H1 (cell line): ENCODE measurements at regions not wholly inside any gene's neighbourhood (a gene's known extent, or its start where the extent isn't known, plus 50 kb on each side); places are given as distances from the start of the nearest gene placed in this dataset.

Source experiments
- CBX8 ChIP-seq: fragments of 300-800, 300-1000 bp; sonication (generic); IDR thresholded peaks from 2 replicates; pipeline ENCODE4 v1.7.1; 2016; ENCODE audit warnings: low read depth, low read length, borderline replicate concordance
- EGR1 ChIP-seq: IDR thresholded peaks from 2 replicates; pipeline ENCODE4 v1.6.1; 2011; ENCODE audit warnings: low read depth, low read length, borderline replicate concordance
- EP300 ChIP-seq, 2 experiments: IDR thresholded peaks; 1 replicate in 1 of 2; 2 replicates in 1 of 2; pipeline ENCODE4 v1.6.1; 2011 to 2012; ENCODE audit warnings: low read depth in 2 of 2, low read length in 2 of 2, mild to moderate bottlenecking in 2 of 2, borderline replicate concordance in 1 of 2, inconsistent platforms in 1 of 2, moderate library complexity in 1 of 2
- HDAC6 ChIP-seq: IDR thresholded peaks from one replicate; pipeline ENCODE4 v1.7.1; 2012; ENCODE audit warnings: low read depth, mild to moderate bottlenecking, inconsistent platforms, low read length, moderate library complexity
- JUN ChIP-seq: IDR thresholded peaks from 2 replicates; pipeline ENCODE4 v1.6.1; 2011; ENCODE audit warnings: low read depth, mild to moderate bottlenecking, improper control_type of control experiment, low read length

DNA sequence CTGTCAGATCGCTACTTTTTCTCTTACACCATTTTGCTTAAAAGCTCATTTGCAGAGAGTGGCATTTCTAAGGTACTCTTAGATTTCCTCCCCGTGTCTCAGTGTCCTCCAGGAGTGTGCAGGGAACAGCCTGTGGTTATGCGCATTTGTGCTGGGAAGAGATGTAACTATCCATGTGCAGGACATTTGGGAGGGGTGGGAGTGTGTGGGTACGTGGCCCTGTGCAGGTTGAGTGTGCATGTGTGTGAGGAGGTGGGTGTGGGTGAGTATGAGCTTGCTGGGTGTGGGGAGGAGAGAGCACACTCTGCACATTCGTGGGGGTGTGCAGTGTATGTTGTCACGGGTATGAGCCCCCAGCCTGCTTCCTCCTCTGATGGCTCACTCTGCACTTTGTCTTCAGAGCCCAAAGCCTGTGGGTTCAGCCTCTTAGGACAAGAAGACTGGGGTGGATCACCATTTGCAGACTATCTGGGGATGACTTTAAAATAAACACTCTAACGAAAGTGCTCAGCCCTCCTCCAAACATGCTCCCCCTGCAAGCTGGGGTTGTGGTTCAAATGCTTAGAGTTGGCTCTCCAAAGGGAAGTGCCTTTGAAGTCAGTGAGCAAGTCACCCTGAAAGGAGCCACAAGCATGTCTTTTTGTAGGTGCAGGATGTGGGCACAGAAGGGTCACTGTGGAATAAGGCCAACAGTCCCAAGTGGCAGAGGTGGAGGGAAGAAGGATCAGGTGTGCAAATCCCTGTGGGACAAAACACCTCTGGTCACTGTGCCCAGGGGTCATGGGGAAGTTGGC is 295.4 kb downstream of the RRAGC start (continued):
- no peak for TF ChIP-seq EGR1
- TF ChIP-seq HDAC6, result no peak
- TF ChIP-seq JUN, result no peak
- TF ChIP-seq EP300 (IDR thresholded peaks at IDR 0.05; ENCODE audit: borderline replicate concordance in 1 of 2, low read depth in 2 of 2, low read length in 2 of 2), result no peak
- no peak for TF ChIP-seq CBX8
